ENCODE measurements at regions not wholly inside any gene's neighbourhood (a gene's known extent, or its start where the extent isn't known, plus 50 kb on each side); places are given as distances from the start of the nearest gene placed in this dataset.
A peak's percentile ranks its signal among the peaks of the same experiment; 100 is the strongest.

- TF ChIP-seq EZH2phosphoT487 (IDR thresholded peaks at IDR 0.05; ENCODE audit: borderline replicate concordance) (no peak), POLR2A (IDR thresholded peaks at IDR 0.05; ENCODE audit: borderline replicate concordance, extremely low read depth, insufficient read depth, insufficient read length) (no peak), ZFX (IDR thresholded peaks at IDR 0.05) (no peak), POLR2AphosphoS5 (IDR thresholded peaks at IDR 0.05; ENCODE audit: low read depth, low read length) (no peak)
- TF ChIP-seq, protein P1, sequence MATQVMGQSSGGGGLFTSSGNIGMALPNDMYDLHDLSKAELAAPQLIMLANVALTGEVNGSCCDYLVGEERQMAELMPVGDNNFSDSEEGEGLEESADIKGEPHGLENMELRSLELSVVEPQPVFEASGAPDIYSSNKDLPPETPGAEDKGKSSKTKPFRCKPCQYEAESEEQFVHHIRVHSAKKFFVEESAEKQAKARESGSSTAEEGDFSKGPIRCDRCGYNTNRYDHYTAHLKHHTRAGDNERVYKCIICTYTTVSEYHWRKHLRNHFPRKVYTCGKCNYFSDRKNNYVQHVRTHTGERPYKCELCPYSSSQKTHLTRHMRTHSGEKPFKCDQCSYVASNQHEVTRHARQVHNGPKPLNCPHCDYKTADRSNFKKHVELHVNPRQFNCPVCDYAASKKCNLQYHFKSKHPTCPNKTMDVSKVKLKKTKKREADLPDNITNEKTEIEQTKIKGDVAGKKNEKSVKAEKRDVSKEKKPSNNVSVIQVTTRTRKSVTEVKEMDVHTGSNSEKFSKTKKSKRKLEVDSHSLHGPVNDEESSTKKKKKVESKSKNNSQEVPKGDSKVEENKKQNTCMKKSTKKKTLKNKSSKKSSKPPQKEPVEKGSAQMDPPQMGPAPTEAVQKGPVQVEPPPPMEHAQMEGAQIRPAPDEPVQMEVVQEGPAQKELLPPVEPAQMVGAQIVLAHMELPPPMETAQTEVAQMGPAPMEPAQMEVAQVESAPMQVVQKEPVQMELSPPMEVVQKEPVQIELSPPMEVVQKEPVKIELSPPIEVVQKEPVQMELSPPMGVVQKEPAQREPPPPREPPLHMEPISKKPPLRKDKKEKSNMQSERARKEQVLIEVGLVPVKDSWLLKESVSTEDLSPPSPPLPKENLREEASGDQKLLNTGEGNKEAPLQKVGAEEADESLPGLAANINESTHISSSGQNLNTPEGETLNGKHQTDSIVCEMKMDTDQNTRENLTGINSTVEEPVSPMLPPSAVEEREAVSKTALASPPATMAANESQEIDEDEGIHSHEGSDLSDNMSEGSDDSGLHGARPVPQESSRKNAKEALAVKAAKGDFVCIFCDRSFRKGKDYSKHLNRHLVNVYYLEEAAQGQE (IDR thresholded peaks at IDR 0.05; ENCODE audit: low read depth): no peak
- no peaks in the 10 kb centered on the region for H3K9me3 ChIP-seq (ENCODE audit: control insufficient read depth in 1 of 2, insufficient read depth in 1 of 2, low read depth in 1 of 2, low read length in 2 of 2)
- H3K4me2 ChIP-seq (ENCODE audit: low read length): no peak overlapping the region
- intact Hi-C loops (cut with micrococcal nuclease): no loop called here
- RAD21 ChIA-PET (ENCODE audit: low non-redundant PET in 1 of 2, low total read pairs in 2 of 2, uncharacterized antibody in 2 of 2, unreplicated experiment in 2 of 2): no interaction called here
- no peak overlapping the region for H3K4me3 ChIP-seq (replicated peaks in 1 of 2; ENCODE audit: low read depth in 1 of 2, low read length in 2 of 2)
- H3K27ac ChIP-seq (ENCODE audit: low read depth, low read length): no peak overlapping the region
- POLR2A ChIA-PET: no interaction called here
- H3K9ac ChIP-seq (ENCODE audit: low read length): no peak overlapping the region
- no peaks in the 10 kb centered on the region for H4K20me1 ChIP-seq (ENCODE audit: insufficient read depth)
- BruUV-seq (replicated peaks): no TSS peak
- H3K4me1 ChIP-seq (ENCODE audit: control insufficient read depth in 1 of 2, insufficient read depth in 2 of 2, low read length in 2 of 2): peaks cover 0 to 8% of the 10 kb centered on the region in 2 experiments; a peak in 2 of 4 replicates
- no peaks in the 10 kb centered on the region for H3K36me3 ChIP-seq (ENCODE audit: control insufficient read depth in 1 of 2, insufficient read depth in 2 of 2, low read length in 2 of 2)
- H3K27me3 ChIP-seq (ENCODE audit: insufficient read depth, low read length): no peaks in the 10 kb centered on the region
- ATAC-seq (no peak), DNase-seq (ENCODE audit: low read depth, low spot score) (no peak)
- no peaks in the 10 kb centered on the region for H3K79me2 ChIP-seq (ENCODE audit: insufficient read depth, low read length)
- H3K9me2 ChIP-seq (ENCODE audit: insufficient read depth): no peaks in the 10 kb centered on the region
- CTCF ChIA-PET: no interaction called here
- H2AFZ ChIP-seq (ENCODE audit: low read depth, low read length, poor library complexity, severe bottlenecking): no peak overlapping the region
These were observed 460.5 kb downstream of the RPS24 start for GRCh38 chr10:78494179-78494578.

DNA sequence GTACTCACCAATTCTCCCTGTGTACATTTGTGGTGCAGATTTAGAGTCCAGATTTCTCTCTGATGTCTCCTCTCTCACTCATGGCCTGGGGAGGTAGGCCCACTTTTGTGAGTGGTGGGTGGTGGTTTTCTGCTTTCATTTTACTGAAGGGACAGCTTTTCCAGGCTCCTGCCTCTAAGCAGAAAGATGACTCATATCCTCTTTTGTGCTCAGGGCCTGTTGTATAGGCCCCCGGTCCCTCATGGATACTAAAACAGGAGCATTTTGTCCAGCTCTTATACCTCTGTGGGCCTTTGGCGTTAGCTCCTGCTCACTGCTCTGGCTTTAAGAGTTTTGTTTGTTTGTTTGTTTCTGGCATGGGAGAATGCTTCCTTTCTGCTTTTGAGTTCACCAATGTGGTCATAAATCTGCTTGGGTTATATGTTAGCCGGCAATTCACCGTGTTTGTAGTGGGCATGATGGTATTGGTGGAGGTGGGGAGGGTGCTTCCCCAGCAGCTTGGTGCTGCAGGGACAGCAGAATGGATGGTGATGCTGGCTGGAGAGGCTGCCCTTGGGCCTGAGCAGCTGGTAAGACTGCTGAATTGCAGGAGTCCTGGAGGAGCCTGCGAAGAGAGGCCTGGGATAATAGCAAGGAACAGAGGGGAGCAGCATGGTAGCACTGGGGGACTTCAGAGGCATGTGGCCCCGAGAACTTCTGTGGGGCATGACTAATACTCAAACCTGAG is 468.7 kb downstream of the RPS24 start:
- Histone ChIP-seq H2AFZ (ENCODE audit: low read depth, low read length, poor library complexity, severe bottlenecking) (no peak overlapping the region), H3K4me2 (ENCODE audit: low read length) (peak overlapping the region; percentile 8; the same call in 1 of the 2 replicates), H3K9ac (ENCODE audit: low read length) (no peak overlapping the region), H3K4me1 (ENCODE audit: control insufficient read depth in 1 of 2, insufficient read depth in 2 of 2, low read length in 2 of 2) (peaks cover 0 to 11% of the 10 kb centered on the region in 2 experiments; a peak in 2 of 4 replicates), H3K4me3 (replicated peaks in 1 of 2; ENCODE audit: low read depth in 1 of 2, low read length in 2 of 2) (no peak overlapping the region), H3K27ac (ENCODE audit: low read depth, low read length) (no peak overlapping the region), H3K36me3 (ENCODE audit: control insufficient read depth in 1 of 2, insufficient read depth in 2 of 2, low read length in 2 of 2) (no peaks in the 10 kb centered on the region), H3K79me2 (ENCODE audit: insufficient read depth, low read length) (no peaks in the 10 kb centered on the region), H3K27me3 (ENCODE audit: insufficient read depth, low read length) (0 out of 2 replicates have a peak, but pooled peaks cover 6% of the 10 kb centered on the region), H4K20me1 (ENCODE audit: insufficient read depth) (no peaks in the 10 kb centered on the region), H3K9me2 (ENCODE audit: insufficient read depth) (no peaks in the 10 kb centered on the region), H3K9me3 (ENCODE audit: control insufficient read depth in 1 of 2, insufficient read depth in 1 of 2, low read depth in 1 of 2, low read length in 2 of 2) (no peaks in the 10 kb centered on the region)
- RAD21 ChIA-PET (ENCODE audit: low non-redundant PET in 1 of 2, low total read pairs in 2 of 2, uncharacterized antibody in 2 of 2, unreplicated experiment in 2 of 2): no interaction called here
- ATAC-seq: no peak
- no TSS peak for BruUV-seq (replicated peaks)
- intact Hi-C loops (cut with micrococcal nuclease): no loop called here
- POLR2A ChIA-PET: no interaction called here
- CTCF ChIA-PET: no interaction called here
- no peak for TF ChIP-seq TCF7L2 (IDR thresholded peaks at IDR 0.05; ENCODE audit: borderline replicate concordance, extremely low read depth, insufficient read depth, insufficient read length)
- 0 out of 2 replicates have a peak, but pooled peaks have one; percentile 7 for TF ChIP-seq FOSL1 (IDR thresholded peaks at IDR 0.05; ENCODE audit: low read depth)
- DNase-seq (ENCODE audit: low read depth, low spot score): no peak

Data from HCT116 (cell line).